Dedifferentiated amniotic fluid mesenchymal stem cell (primary cell): ENCODE measurements at regions not wholly inside any gene's neighbourhood (a gene's known extent, or its start where the extent isn't known, plus 50 kb on each side); places are given as distances from the start of the nearest gene placed in this dataset.

Source experiments
- DNase-seq: peaks from one replicate; pipeline ENCODE4 v3.0.0-alpha.2; 2016; ENCODE audit errors: extremely low spot score

DNA sequence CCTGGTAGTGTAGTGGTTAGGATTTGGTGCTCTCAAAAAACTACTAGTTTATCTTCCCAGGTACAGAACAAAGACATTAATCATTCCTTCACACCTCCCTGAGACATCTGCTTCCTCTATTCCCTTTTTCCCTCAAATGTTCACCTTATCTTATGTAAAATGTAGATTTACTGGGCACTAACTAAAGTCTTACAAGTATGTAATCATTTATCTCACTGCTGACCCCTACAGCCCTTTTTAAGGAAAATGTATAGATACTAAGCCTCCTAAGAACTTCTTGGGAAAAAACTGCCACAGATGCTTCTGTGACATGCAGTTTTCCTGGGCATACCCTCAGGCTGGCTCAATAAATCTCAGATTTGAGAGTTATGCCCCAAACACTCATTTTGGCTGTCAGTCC, 50.8 kb upstream of the NEK7 start:
- no peak for DNase-seq
